ENCODE measurements at regions not wholly inside any gene's neighbourhood (a gene's known extent, or its start where the extent isn't known, plus 50 kb on each side); places are given as distances from the start of the nearest gene placed in this dataset.

- TF ChIP-seq RAD21 (conservative IDR thresholded peaks at IDR 0.05 in 1 of 2, IDR thresholded peaks at IDR 0.05 in 1 of 2) (no peak), RFX5 (IDR thresholded peaks at IDR 0.05) (no peak), CHD2 (IDR thresholded peaks at IDR 0.05; ENCODE audit: low read length, partially characterized antibody) (no peak), ZFP36 (IDR thresholded peaks at IDR 0.05; ENCODE audit: borderline replicate concordance, partially characterized antibody) (no peak), NFE2L2 (conservative IDR thresholded peaks at IDR 0.05; ENCODE audit: low read length) (no peak), REST (IDR thresholded peaks at IDR 0.05) (no peak), HDAC2 (IDR thresholded peaks at IDR 0.05) (no peak), RNF2 (IDR thresholded peaks at IDR 0.05; ENCODE audit: borderline replicate concordance, low read depth) (no peak), PHF8 (IDR thresholded peaks at IDR 0.05; ENCODE audit: borderline replicate concordance, low read depth) (no peak), ELK1 (IDR thresholded peaks at IDR 0.05; ENCODE audit: low read depth, low read length) (no peak), HOXB5 (CRISPR knock-in tag; IDR thresholded peaks at IDR 0.05) (no peak), KDM1A (IDR thresholded peaks at IDR 0.05; ENCODE audit: low read depth) (no peak), NPAS2 (CRISPR knock-in tag; IDR thresholded peaks at IDR 0.05; ENCODE audit: borderline replicate concordance) (no peak), HEYL (CRISPR knock-in tag; IDR thresholded peaks at IDR 0.05) (no peak), EHF (CRISPR knock-in tag; IDR thresholded peaks at IDR 0.05) (no peak), ESRRA (IDR thresholded peaks at IDR 0.05; ENCODE audit: borderline replicate concordance, low read length) (no peak), USF2 (IDR thresholded peaks at IDR 0.05) (no peak), HOXB13 (CRISPR knock-in tag; IDR thresholded peaks at IDR 0.05; ENCODE audit: low read depth) (no peak), MAZ (IDR thresholded peaks at IDR 0.05; ENCODE audit: borderline replicate concordance, low read depth, low read length) (no peak), TFCP2L1 (CRISPR knock-in tag; IDR thresholded peaks at IDR 0.05) (no peak)
- ATAC-seq (no peak), FAIRE-seq (no peak), DNase-seq (ENCODE audit: low read depth in 1 of 2, low spot score in 1 of 2) (no peak)
- no peak overlapping the region for H3K4me2 ChIP-seq
- H3K27ac ChIP-seq = no peak overlapping the region
- WGBS (ENCODE audit: missing lambda C conversion rate) = 78% methylated on average over 1 of the region's 1 CpG
- H3K9me3 ChIP-seq = no peaks in the 10 kb centered on the region
- no peaks in the 10 kb centered on the region for H3K4me1 ChIP-seq
- CTCF ChIA-PET = no interaction called here
- no peak overlapping the region for H3K4me3 ChIP-seq
- POLR2A ChIA-PET = no interaction called here
Measured at GRCh38 chr3:162879021-162879562, 1382.5 kb downstream of the OTOL1 start.

GRCh38 chr3:162884373-162884772, 1387.8 kb downstream of the OTOL1 start:
- H3K27ac ChIP-seq = no peak overlapping the region
- ChIA-PET CTCF (no interaction called here), POLR2A (no interaction called here)
- ATAC-seq (no peak), FAIRE-seq (no peak), DNase-seq (ENCODE audit: low read depth in 1 of 2, low spot score in 1 of 2) (no peak)
- WGBS (ENCODE audit: missing lambda C conversion rate) = 94% methylated on average over 2 of the region's 2 CpGs
- H3K4me3 ChIP-seq = no peak overlapping the region
- TF ChIP-seq GATA3 (IDR thresholded peaks at IDR 0.05; ENCODE audit: borderline replicate concordance) (no peak), ZC3H11A (IDR thresholded peaks at IDR 0.05) (no peak), BCL3 (IDR thresholded peaks at IDR 0.05) (no peak), SMC3 (IDR thresholded peaks at IDR 0.05) (no peak), ESRRA (IDR thresholded peaks at IDR 0.05; ENCODE audit: borderline replicate concordance, low read length) (no peak), FOSB (CRISPR knock-in tag; IDR thresholded peaks at IDR 0.05) (no peak), NR3C1 (IDR thresholded peaks at IDR 0.05) (no peak), RNF2 (IDR thresholded peaks at IDR 0.05; ENCODE audit: borderline replicate concordance, low read depth) (no peak), HOXA7 (CRISPR knock-in tag; IDR thresholded peaks at IDR 0.05) (no peak), RARB (CRISPR knock-in tag; IDR thresholded peaks at IDR 0.05) (no peak), RCOR1 (IDR thresholded peaks at IDR 0.05; ENCODE audit: low read depth, low read length) (no peak), HEYL (CRISPR knock-in tag; IDR thresholded peaks at IDR 0.05) (no peak), JUN (IDR thresholded peaks at IDR 0.05) (no peak), KDM1A (IDR thresholded peaks at IDR 0.05; ENCODE audit: low read depth) (no peak)
- H3K4me1 ChIP-seq = no peaks in the 10 kb centered on the region
- H3K4me2 ChIP-seq = no peak overlapping the region
- H3K9me3 ChIP-seq = no peaks in the 10 kb centered on the region

All from A549 (cell line).